ENCODE measurements at regions not wholly inside any gene's neighbourhood (a gene's known extent, or its start where the extent isn't known, plus 50 kb on each side); places are given as distances from the start of the nearest gene placed in this dataset.

GRCh38 chr2:17095340-17095739 is 422.9 kb downstream of the RAD51AP2 start:
- WGBS (ENCODE audit: insufficient coverage) = no CpG with 5 or more reads among the region's 2 CpGs
- H3K9me3 ChIP-seq (ENCODE audit: control extremely low read depth in 1 of 3, control insufficient read depth in 2 of 3, insufficient read depth in 1 of 3, low read length in 2 of 3) = no peaks in the 10 kb centered on the region
- CTCF ChIA-PET = no interaction called here
- ATAC-seq (ENCODE audit: low read depth) (no peak), DNase-seq (no peak)
- Mint-ChIP-seq H3K27ac (no peak overlapping the region), H3K4me3 (no peak overlapping the region), H3K27me3 (no peaks in the 10 kb centered on the region), H3K9me3 (ENCODE audit: insufficient read depth) (no peaks in the 10 kb centered on the region), H3K4me1 (no peaks in the 10 kb centered on the region)
- no peak overlapping the region for H3K27ac ChIP-seq (ENCODE audit: low read length in 2 of 2)
- no peaks in the 10 kb centered on the region for H4K20me1 ChIP-seq (ENCODE audit: control insufficient read depth, insufficient read depth, low read length, poor library complexity, severe bottlenecking)
- H3K4me1 ChIP-seq (ENCODE audit: control insufficient read depth in 2 of 2, insufficient read depth in 2 of 2, low read length in 2 of 2) = no peaks in the 10 kb centered on the region
- H3K79me2 ChIP-seq (ENCODE audit: control insufficient read depth, insufficient read depth, low read length) = no peaks in the 10 kb centered on the region
- TF ChIP-seq, protein P1, sequence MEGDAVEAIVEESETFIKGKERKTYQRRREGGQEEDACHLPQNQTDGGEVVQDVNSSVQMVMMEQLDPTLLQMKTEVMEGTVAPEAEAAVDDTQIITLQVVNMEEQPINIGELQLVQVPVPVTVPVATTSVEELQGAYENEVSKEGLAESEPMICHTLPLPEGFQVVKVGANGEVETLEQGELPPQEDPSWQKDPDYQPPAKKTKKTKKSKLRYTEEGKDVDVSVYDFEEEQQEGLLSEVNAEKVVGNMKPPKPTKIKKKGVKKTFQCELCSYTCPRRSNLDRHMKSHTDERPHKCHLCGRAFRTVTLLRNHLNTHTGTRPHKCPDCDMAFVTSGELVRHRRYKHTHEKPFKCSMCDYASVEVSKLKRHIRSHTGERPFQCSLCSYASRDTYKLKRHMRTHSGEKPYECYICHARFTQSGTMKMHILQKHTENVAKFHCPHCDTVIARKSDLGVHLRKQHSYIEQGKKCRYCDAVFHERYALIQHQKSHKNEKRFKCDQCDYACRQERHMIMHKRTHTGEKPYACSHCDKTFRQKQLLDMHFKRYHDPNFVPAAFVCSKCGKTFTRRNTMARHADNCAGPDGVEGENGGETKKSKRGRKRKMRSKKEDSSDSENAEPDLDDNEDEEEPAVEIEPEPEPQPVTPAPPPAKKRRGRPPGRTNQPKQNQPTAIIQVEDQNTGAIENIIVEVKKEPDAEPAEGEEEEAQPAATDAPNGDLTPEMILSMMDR (IDR thresholded peaks at IDR 0.05) = no peak
- no peak for TF ChIP-seq EZH2 (IDR thresholded peaks at IDR 0.05; ENCODE audit: borderline replicate concordance, insufficient read depth, low read depth, low read length, poor library complexity, severe bottlenecking)
- H3K27me3 ChIP-seq (replicated peaks in 1 of 4; ENCODE audit: control extremely low read depth in 1 of 4, control insufficient read depth in 3 of 4, insufficient read depth in 4 of 4, low read length in 3 of 4) = no peaks in the 10 kb centered on the region
- H2AFZ ChIP-seq (ENCODE audit: insufficient read depth, low read depth, low read length, poor library complexity, severe bottlenecking) = no peak overlapping the region
- no peak overlapping the region for H3K4me3 ChIP-seq (ENCODE audit: control extremely low read depth in 1 of 5, extremely low read depth in 1 of 5, insufficient read depth in 1 of 5, low read depth in 2 of 5, low read length in 4 of 5)
- no peak overlapping the region for H3K9ac ChIP-seq (ENCODE audit: low read length)
- H3K4me2 ChIP-seq (replicated peaks; ENCODE audit: low read depth, low read length, poor library complexity, severe bottlenecking) = no peak overlapping the region
- POLR2A ChIA-PET = no interaction called here
- H3K36me3 ChIP-seq (replicated peaks in 1 of 2; ENCODE audit: control extremely low read depth in 1 of 2, control insufficient read depth in 1 of 2, extremely low read depth in 1 of 2, insufficient read depth in 2 of 2, low read length in 1 of 2) = no peaks in the 10 kb centered on the region
- intact Hi-C loops (cut with micrococcal nuclease) = no loop called here

- intact Hi-C loops (cut with micrococcal nuclease) = no loop called here
- Mint-ChIP-seq H3K27ac (no peak overlapping the region), H3K9me3 (ENCODE audit: insufficient read depth) (no peaks in the 10 kb centered on the region), H3K4me1 (no peaks in the 10 kb centered on the region), H3K27me3 (no peaks in the 10 kb centered on the region), H3K4me3 (no peak overlapping the region)
- no peaks in the 10 kb centered on the region for H3K36me3 ChIP-seq (replicated peaks in 1 of 2; ENCODE audit: control extremely low read depth in 1 of 2, control insufficient read depth in 1 of 2, extremely low read depth in 1 of 2, insufficient read depth in 2 of 2, low read length in 1 of 2)
- no peak overlapping the region for H2AFZ ChIP-seq (ENCODE audit: insufficient read depth, low read depth, low read length, poor library complexity, severe bottlenecking)
- no peaks in the 10 kb centered on the region for H3K79me2 ChIP-seq (ENCODE audit: control insufficient read depth, insufficient read depth, low read length)
- no peak overlapping the region for H3K4me2 ChIP-seq (replicated peaks; ENCODE audit: low read depth, low read length, poor library complexity, severe bottlenecking)
- no peak overlapping the region for H3K4me3 ChIP-seq (ENCODE audit: control extremely low read depth in 1 of 5, extremely low read depth in 1 of 5, insufficient read depth in 1 of 5, low read depth in 2 of 5, low read length in 4 of 5)
- H3K4me1 ChIP-seq (ENCODE audit: control insufficient read depth in 2 of 2, insufficient read depth in 2 of 2, low read length in 2 of 2) = no peaks in the 10 kb centered on the region
- ChIA-PET CTCF (no interaction called here), POLR2A (no interaction called here)
- H3K9me3 ChIP-seq (ENCODE audit: control extremely low read depth in 1 of 3, control insufficient read depth in 2 of 3, insufficient read depth in 1 of 3, low read length in 2 of 3) = no peaks in the 10 kb centered on the region
- DNase-seq (no peak), ATAC-seq (ENCODE audit: low read depth) (no peak)
- H3K9ac ChIP-seq (ENCODE audit: low read length) = no peak overlapping the region
- no peaks in the 10 kb centered on the region for H4K20me1 ChIP-seq (ENCODE audit: control insufficient read depth, insufficient read depth, low read length, poor library complexity, severe bottlenecking)
- no peak for TF ChIP-seq EZH2 (IDR thresholded peaks at IDR 0.05; ENCODE audit: borderline replicate concordance, insufficient read depth, low read depth, low read length, poor library complexity, severe bottlenecking)
- TF ChIP-seq, protein P1 (IDR thresholded peaks at IDR 0.05) = no peak
- H3K27me3 ChIP-seq (replicated peaks in 1 of 4; ENCODE audit: control extremely low read depth in 1 of 4, control insufficient read depth in 3 of 4, insufficient read depth in 4 of 4, low read length in 3 of 4) = no peaks in the 10 kb centered on the region
- H3K27ac ChIP-seq (ENCODE audit: low read length in 2 of 2) = no peak overlapping the region
- no CpG with 5 or more reads among the region's 1 CpG for WGBS (ENCODE audit: insufficient coverage)
These were observed 424.5 kb downstream of the RAD51AP2 start for GRCh38 chr2:17093712-17094111.
